GM23338 (cell line): ENCODE measurements at regions not wholly inside any gene's neighbourhood (a gene's known extent, or its start where the extent isn't known, plus 50 kb on each side); places are given as distances from the start of the nearest gene placed in this dataset.

ENCODE experiments used
- CREB1 ChIP-seq: fragments of 250-450 bp; sonication (Bioruptor Pico); IDR thresholded peaks from 2 replicates; pipeline ENCODE4 v1.5.0; 2020; ENCODE audit warnings: low read depth, mild to moderate bottlenecking, moderate library complexity
- CTCF ChIP-seq, 2 experiments: fragments of 200-600 bp in 1 of 2; sonication (generic) in 1 of 2; conservative IDR thresholded peaks; 2 replicates each; pipeline versions ENCODE4 v1.5.1 to v1.6.1; 2016 to 2017; ENCODE audit warnings: antibody characterized with exemption in 2 of 2, low read depth in 2 of 2, mild to moderate bottlenecking in 2 of 2, moderate library complexity in 1 of 2
- ETS1 ChIP-seq: IDR thresholded peaks from 2 replicates; pipeline ENCODE4 v1.6.1; 2016; ENCODE audit warnings: antibody characterized with exemption
- EZH2 ChIP-seq: fragments of 200-600 bp; sonication (generic); IDR thresholded peaks from one replicate; pipeline ENCODE4 v1.8.0; 2017; ENCODE audit warnings: antibody characterized with exemption, mild to moderate bottlenecking, low read depth; ENCODE audit not compliant: unreplicated experiment
- EZH2phosphoT487 ChIP-seq: fragments of 200-600 bp; sonication (generic); IDR thresholded peaks from one replicate; pipeline ENCODE4 v1.8.1; 2018; ENCODE audit warnings: antibody characterized with exemption; ENCODE audit not compliant: unreplicated experiment
- JUNB ChIP-seq: IDR thresholded peaks from one replicate; pipeline ENCODE4 v1.6.1; 2016; ENCODE audit warnings: antibody characterized with exemption; ENCODE audit not compliant: unreplicated experiment
- NANOG ChIP-seq: IDR thresholded peaks from 2 replicates; pipeline ENCODE4 v1.6.1; 2016; ENCODE audit warnings: antibody characterized with exemption, borderline replicate concordance
- POLR2AphosphoS5 ChIP-seq: IDR thresholded peaks from 2 replicates; pipeline ENCODE4 v1.6.1; 2016; ENCODE audit warnings: antibody characterized with exemption, low read depth
- REST ChIP-seq: IDR thresholded peaks from one replicate; pipeline ENCODE4 v1.6.1; 2018; ENCODE audit warnings: antibody characterized with exemption; ENCODE audit not compliant: unreplicated experiment
- ZNF114 ChIP-seq: fragments of 250-450 bp; sonication (Bioruptor Pico); IDR thresholded peaks from 2 replicates; pipeline ENCODE4 v1.5.0; 2020; ENCODE audit warnings: mild to moderate bottlenecking, moderate library complexity
- ZNF331 ChIP-seq: fragments of 250-450 bp; sonication (Bioruptor Pico); IDR thresholded peaks from 2 replicates; pipeline ENCODE4 v1.5.0; 2020; ENCODE audit warnings: low read depth, mild to moderate bottlenecking, moderate library complexity
- ZNF462 ChIP-seq: fragments of 250-450 bp; sonication (Bioruptor Pico); IDR thresholded peaks from 2 replicates; pipeline ENCODE4 v1.5.0; 2020; ENCODE audit warnings: mild to moderate bottlenecking, moderate library complexity

- TF ChIP-seq EZH2phosphoT487 (no peak), CTCF (conservative IDR thresholded peaks at IDR 0.05; ENCODE audit: low read depth in 2 of 2) (no peak), POLR2AphosphoS5 (no peak), EZH2 (no peak), NANOG (no peak), JUNB (no peak), ZNF114 (no peak), REST (no peak), ZNF331 (CRISPR knock-in tag) (no peak), CREB1 (no peak), ETS1 (no peak), ZNF462 (CRISPR knock-in tag) (no peak)
Observed at GRCh38 chr14:54166049-54166950, 209.7 kb upstream of the BMP4 start.
